K562 (cell line): ENCODE measurements at regions not wholly inside any gene's neighbourhood (a gene's known extent, or its start where the extent isn't known, plus 50 kb on each side); places are given as distances from the start of the nearest gene placed in this dataset.

Source experiments
- ATAC-seq: fragments of 200-7000 bp; cut with Tn5 transposase; 3 replicates; pipeline ENCODE4 v1.9.1; 2020; ENCODE audit warnings: moderate library complexity
- BruUV-seq: library from RNA; stranded (reverse); fragments of 400-500 nt; replicated peaks from 2 replicates; lab custom pipeline; 2021; lab: Mats Ljungman, UMichigan
- CTCF ChIA-PET: fragments of 300-600 bp; formaldehyde crosslinking; extraction: SDS; loops from one replicate; lab custom pipeline; 2021; ENCODE audit warnings: low intra/inter-chr PET ratio; lab: Yijun Ruan, JAX
- POLR2A ChIA-PET: fragments of 300-600, 350-650 bp; sonication (Branson Sonifier 250); formaldehyde crosslinking; extraction: SDS; loops from one replicate; lab custom pipeline; 2021; ENCODE audit warnings: antibody characterized with exemption, inconsistent platforms; lab: Yijun Ruan, JAX
- DNase-seq, 4 experiments: peaks; one replicate each; pipeline versions ENCODE4 v3.0.0 to v3.0.0-alpha.2; 2011 to 2018; ENCODE audit warnings: low spot score in 3 of 4, mixed read lengths in 3 of 4; ENCODE audit errors: extremely low read depth in 1 of 4
- FAIRE-seq: peaks from 2 replicates; lab custom pipeline; 2011; peaks lifted over from hg19 to GRCh38; lab: Jason Lieb, UNC
- H2AFZ ChIP-seq: 2 replicates; pipeline ENCODE4 v1.6.0; 2011; ENCODE audit warnings: low read depth, low read length, control low read depth, inconsistent platforms
- H3K27ac ChIP-seq: fragments of 200-600 bp; 3 replicates; pipeline ENCODE4 v1.8.0; 2011; ENCODE audit warnings: low read depth, mild to moderate bottlenecking, control low read depth, inconsistent platforms, low read length, moderate library complexity, mixed read lengths; ENCODE audit errors: extremely low read depth
- H3K27me3 ChIP-seq, 2 experiments: fragments of 300-600 bp in 1 of 2; 2 replicates in 1 of 2; 3 replicates in 1 of 2; pipeline versions ENCODE4 v1.6.0 to v1.8.0; 2011; ENCODE audit warnings: inconsistent platforms in 2 of 2, low read length in 2 of 2, mild to moderate bottlenecking in 1 of 2, mixed read lengths in 1 of 2, moderate library complexity in 1 of 2; ENCODE audit not compliant: control insufficient read depth in 2 of 2, insufficient read depth in 2 of 2
- H3K36me3 ChIP-seq: fragments of 300-600 bp; 3 replicates; pipeline ENCODE4 v1.8.0; 2011; ENCODE audit warnings: mild to moderate bottlenecking, low read length, inconsistent platforms; ENCODE audit not compliant: control insufficient read depth, insufficient read depth
- H3K4me1 ChIP-seq, 2 experiments: fragments of 200-600 bp in 1 of 2; replicated peaks in 1 of 2; 2 replicates in 1 of 2; 3 replicates in 1 of 2; pipeline versions ENCODE4 v1.5.1 to v1.8.0; 2011; ENCODE audit warnings: inconsistent platforms in 2 of 2, low read length in 2 of 2, mild to moderate bottlenecking in 1 of 2, mixed read lengths in 1 of 2, moderate library complexity in 1 of 2; ENCODE audit not compliant: control insufficient read depth in 2 of 2, insufficient read depth in 2 of 2
- H3K4me2 ChIP-seq: 2 replicates; pipeline ENCODE4 v1.6.1; 2011; ENCODE audit warnings: low read length, control low read depth, inconsistent platforms, mixed read lengths; ENCODE audit not compliant: insufficient read depth
- H3K4me3 ChIP-seq: fragments of 200-600 bp; sonication (generic), shearing (Covaris generic); 2 replicates; pipeline ENCODE4 v1.5.1; 2016; ENCODE audit warnings: control low read depth, inconsistent platforms
- H3K79me2 ChIP-seq: fragments of 200-600 bp; 3 replicates; pipeline ENCODE4 v1.8.0; 2011; ENCODE audit warnings: low read length, inconsistent platforms; ENCODE audit not compliant: control insufficient read depth, insufficient read depth
- H3K9ac ChIP-seq, 2 experiments: 2 replicates each; pipeline versions ENCODE4 v1.6.0 to v1.6.1; 2011; ENCODE audit warnings: low read depth in 2 of 2, low read length in 2 of 2, control low read depth in 1 of 2, inconsistent platforms in 1 of 2, mild to moderate bottlenecking in 1 of 2, mixed read lengths in 1 of 2; ENCODE audit not compliant: insufficient read depth in 1 of 2
- H3K9me1 ChIP-seq: one replicate; pipeline ENCODE4 v1.6.0; 2011; ENCODE audit warnings: inconsistent platforms, mild to moderate bottlenecking, low read length, moderate library complexity; ENCODE audit not compliant: control insufficient read depth, insufficient read depth
- H3K9me3 ChIP-seq: replicated peaks from 2 replicates; pipeline ENCODE4 v1.5.1; 2011; ENCODE audit warnings: low read depth, low read length, inconsistent platforms; ENCODE audit not compliant: control insufficient read depth, insufficient read depth
- H4K20me1 ChIP-seq: replicated peaks from 2 replicates; pipeline ENCODE4 v1.6.1; 2011; ENCODE audit warnings: low read length, inconsistent platforms, mixed read lengths; ENCODE audit not compliant: control insufficient read depth, insufficient read depth
- ASH1L ChIP-seq: fragments of 450-650 bp; IDR thresholded peaks from 2 replicates; pipeline ENCODE4 v1.6.1; 2018; ENCODE audit warnings: borderline replicate concordance, mild to moderate bottlenecking, low read depth; ENCODE audit not compliant: partially characterized antibody
- GABPB1 ChIP-seq: sonication (generic); formaldehyde crosslinking; IDR thresholded peaks from 2 replicates; pipeline ENCODE4 v1.8.0; 2022; ENCODE audit warnings: mild to moderate bottlenecking, missing genetic modification reagents
- HDAC3 ChIP-seq: fragments of 450-650 bp; IDR thresholded peaks from 2 replicates; pipeline ENCODE4 v1.6.1; 2018; ENCODE audit warnings: borderline replicate concordance, mild to moderate bottlenecking, moderate library complexity; ENCODE audit not compliant: partially characterized antibody
- HDAC6 ChIP-seq: IDR thresholded peaks from 2 replicates; pipeline ENCODE4 v1.6.1; 2012; ENCODE audit warnings: low read depth, mild to moderate bottlenecking, control low read depth, inconsistent platforms, low read length, moderate library complexity
- HNRNPLL ChIP-seq: fragments of 200-400 bp; formaldehyde crosslinking; IDR thresholded peaks from 2 replicates; pipeline ENCODE4 v1.6.1; 2017; ENCODE audit warnings: low read length, low read depth, mild to moderate bottlenecking; ENCODE audit not compliant: poor library complexity, severe bottlenecking
- NFE2 ChIP-seq: IDR thresholded peaks from 2 replicates; pipeline ENCODE4 v1.6.1; 2014; ENCODE audit warnings: antibody characterized with exemption, low read depth
- TEAD2 ChIP-seq: fragments of 450-650 bp; IDR thresholded peaks from 2 replicates; pipeline ENCODE4 v1.6.1; 2016; ENCODE audit warnings: missing genetic modification characterization, control low read depth, missing compliant biosample characterization
- WGBS: fragments of 100-300 bp; shearing (Covaris generic); methylation state at CpG from one replicate; pipeline ENCODE4 v1.1.6; 2016; ENCODE audit warnings: low coverage, mixed read lengths; ENCODE audit not compliant: insufficient coverage; ENCODE audit errors: missing lambda C conversion rate; 5-methylcytosine and 5-hydroxymethylcytosine counted together
- in situ Hi-C: fragments of 300-500 bp; cut with MboI; formaldehyde crosslinking; loops from 4 replicates; pipeline ENCODE4 v1.15.0; 2018; ENCODE audit warnings: inconsistent platforms, mixed read lengths
- intact Hi-C: fragments of 100-400 bp; cut with micrococcal nuclease; formaldehyde crosslinking; loops from 2 replicates; pipeline ENCODE4 v1.14.2; 2022
- TF ChIP-seq, protein P1 (sequence below), 2 experiments: fragments of 450-650 bp; IDR thresholded peaks; 2 replicates each; pipeline ENCODE4 v1.6.1; 2016; ENCODE audit warnings: mild to moderate bottlenecking in 2 of 2, borderline replicate concordance in 1 of 2, low read depth in 1 of 2, moderate library complexity in 1 of 2
- TF ChIP-seq, protein P2 (sequence below): fragments of 250-450 bp; sonication (Bioruptor Pico); IDR thresholded peaks from 2 replicates; pipeline ENCODE4 v1.5.0; 2020; ENCODE audit warnings: mild to moderate bottlenecking

DNA sequence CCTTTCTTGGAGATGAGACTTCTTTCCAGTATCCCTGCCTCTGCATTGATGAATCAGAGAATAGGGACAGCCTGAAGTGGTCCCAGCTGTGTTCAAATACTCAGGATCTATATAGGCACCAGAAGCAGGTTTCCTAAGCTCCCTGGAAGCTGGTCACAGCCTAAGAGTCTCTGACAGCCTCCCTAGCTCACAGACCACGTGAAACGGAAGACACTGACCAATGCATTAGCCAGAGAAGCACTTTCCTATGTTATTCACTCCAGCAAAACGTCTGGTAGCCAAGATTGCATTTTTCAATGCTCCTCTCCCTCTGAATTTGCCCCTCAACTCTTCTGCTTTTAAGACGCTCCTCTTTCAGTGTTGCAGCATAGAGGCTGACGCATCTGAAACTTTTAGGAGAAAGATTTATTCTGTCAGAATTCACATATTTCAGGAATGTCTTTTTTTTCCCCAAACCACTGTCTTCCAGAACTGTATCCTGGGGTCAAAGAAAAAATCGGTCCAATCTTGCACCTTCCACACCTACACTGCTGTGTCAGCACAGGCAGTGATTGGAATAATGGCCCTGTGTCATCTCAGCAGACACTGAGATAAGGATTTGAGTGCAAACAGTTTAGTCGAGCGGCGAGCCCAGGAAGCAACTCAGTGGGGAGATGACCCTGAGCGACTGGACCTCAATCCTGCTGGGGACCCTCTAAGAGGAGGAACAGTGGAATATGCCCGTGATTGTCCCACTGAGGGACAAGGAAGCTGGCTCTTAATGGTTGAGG lies 109.4 kb downstream of the SMIM20 start:
- WGBS, result under 1% methylated on average over 11 of the region's 11 CpGs
- ChIA-PET CTCF (no interaction called here), POLR2A (no interaction called here)
- no TSS peak for BruUV-seq
- no peak for DNase-seq
- ATAC-seq, result no peak
- Histone ChIP-seq H3K9me3 (no peaks in the 10 kb centered on the region), H3K4me3 (no peak overlapping the region), H3K27me3 (peaks cover 4 to 16% of the 10 kb centered on the region in 2 experiments; a peak in 4 of 5 replicates), H3K9me1 (no peaks in the 10 kb centered on the region), H3K4me2 (no peak overlapping the region), H4K20me1 (no peaks in the 10 kb centered on the region), H3K27ac (no peak overlapping the region), H3K9ac (no peak overlapping the region), H3K4me1 (no peaks in the 10 kb centered on the region; a peak in 1 of 5 replicates), H3K36me3 (no peaks in the 10 kb centered on the region), H2AFZ (no peak overlapping the region), H3K79me2 (no peaks in the 10 kb centered on the region)
- FAIRE-seq, result no peak
- in situ Hi-C loops, result no loop called here
- intact Hi-C loops, result no loop called here
- no peak for TF ChIP-seq HDAC6
- TF ChIP-seq, protein P1, sequence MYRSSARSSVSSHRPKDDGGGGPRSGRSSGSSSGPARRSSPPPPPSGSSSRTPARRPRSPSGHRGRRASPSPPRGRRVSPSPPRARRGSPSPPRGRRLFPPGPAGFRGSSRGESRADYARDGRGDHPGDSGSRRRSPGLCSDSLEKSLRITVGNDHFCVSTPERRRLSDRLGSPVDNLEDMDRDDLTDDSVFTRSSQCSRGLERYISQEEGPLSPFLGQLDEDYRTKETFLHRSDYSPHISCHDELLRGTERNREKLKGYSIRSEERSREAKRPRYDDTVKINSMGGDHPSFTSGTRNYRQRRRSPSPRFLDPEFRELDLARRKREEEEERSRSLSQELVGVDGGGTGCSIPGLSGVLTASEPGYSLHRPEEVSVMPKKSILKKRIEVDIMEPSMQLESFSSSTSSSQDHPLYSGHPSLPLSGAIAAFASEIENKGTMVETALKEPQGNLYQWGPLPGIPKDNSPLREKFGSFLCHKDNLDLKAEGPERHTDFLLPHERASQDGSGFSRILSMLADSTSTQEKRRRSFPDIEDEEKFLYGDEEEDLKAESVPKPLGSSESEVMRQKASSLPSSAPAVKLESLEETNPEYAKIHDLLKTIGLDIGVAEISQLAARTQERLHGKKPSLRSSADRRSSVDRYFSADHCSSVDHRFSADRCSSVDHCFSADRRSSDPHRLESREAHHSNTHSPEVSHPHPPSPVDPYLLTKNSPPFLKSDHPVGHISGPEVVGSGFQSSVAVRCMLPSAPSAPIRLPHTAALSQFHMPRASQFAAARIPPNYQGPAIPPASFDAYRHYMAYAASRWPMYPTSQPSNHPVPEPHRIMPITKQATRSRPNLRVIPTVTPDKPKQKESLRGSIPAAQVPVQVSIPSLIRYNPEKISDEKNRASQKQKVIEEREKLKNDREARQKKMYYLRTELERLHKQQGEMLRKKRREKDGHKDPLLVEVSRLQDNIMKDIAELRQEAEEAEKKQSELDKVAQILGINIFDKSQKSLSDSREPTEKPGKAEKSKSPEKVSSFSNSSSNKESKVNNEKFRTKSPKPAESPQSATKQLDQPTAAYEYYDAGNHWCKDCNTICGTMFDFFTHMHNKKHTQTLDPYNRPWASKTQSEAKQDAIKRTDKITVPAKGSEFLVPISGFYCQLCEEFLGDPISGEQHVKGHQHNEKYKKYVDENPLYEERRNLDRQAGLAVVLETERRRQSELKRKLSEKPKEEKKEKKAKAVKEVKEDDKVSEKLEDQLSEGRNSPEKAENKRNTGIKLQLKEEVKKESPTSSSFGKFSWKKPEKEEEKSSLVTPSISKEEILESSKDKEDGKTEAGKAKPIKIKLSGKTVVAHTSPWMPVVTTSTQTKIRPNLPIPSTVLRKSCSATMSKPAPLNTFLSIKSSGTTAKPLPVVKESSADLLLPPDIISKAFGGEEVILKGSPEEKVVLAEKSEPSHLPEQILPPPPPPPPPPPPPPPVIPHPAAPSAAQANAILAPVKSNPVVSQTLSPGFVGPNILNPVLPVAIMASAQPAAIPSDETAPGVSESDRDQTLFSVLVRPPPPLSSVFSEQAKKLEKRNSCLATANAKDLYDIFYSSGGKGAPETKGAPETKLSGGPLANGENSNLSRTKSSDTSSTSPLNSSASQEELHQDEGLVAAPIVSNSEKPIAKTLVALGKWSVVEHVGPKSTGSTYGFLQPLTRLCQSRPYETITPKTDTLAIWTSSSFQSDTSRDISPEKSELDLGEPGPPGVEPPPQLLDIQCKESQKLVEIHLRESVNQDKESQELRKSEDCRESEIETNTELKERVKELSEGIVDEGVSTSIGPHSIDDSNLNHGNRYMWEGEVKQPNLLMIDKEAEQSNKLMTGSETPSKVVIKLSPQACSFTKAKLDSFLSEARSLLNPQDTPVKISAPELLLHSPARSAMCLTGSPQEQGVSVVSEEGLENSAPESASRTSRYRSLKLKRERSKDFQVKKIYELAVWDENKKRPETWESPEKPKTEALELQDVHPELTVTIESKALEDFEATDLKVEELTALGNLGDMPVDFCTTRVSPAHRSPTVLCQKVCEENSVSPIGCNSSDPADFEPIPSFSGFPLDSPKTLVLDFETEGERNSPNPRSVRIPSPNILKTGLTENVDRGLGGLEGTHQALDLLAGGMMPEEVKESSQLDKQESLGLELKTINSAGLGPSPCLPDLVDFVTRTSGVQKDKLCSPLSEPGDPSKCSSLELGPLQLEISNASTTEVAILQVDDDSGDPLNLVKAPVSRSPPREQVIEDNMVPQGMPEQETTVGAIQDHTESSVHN (IDR thresholded peaks at IDR 0.05; ENCODE audit: borderline replicate concordance in 1 of 2, low read depth in 1 of 2), result no peak
- no peak for TF ChIP-seq NFE2
- no peak for TF ChIP-seq HDAC3
- TF ChIP-seq ASH1L, result no peak
- TF ChIP-seq HNRNPLL, result no peak
- no peak for TF ChIP-seq GABPB1 (CRISPR knock-in tag)
- no peak for TF ChIP-seq TEAD2 (tag)
- TF ChIP-seq, protein P2, sequence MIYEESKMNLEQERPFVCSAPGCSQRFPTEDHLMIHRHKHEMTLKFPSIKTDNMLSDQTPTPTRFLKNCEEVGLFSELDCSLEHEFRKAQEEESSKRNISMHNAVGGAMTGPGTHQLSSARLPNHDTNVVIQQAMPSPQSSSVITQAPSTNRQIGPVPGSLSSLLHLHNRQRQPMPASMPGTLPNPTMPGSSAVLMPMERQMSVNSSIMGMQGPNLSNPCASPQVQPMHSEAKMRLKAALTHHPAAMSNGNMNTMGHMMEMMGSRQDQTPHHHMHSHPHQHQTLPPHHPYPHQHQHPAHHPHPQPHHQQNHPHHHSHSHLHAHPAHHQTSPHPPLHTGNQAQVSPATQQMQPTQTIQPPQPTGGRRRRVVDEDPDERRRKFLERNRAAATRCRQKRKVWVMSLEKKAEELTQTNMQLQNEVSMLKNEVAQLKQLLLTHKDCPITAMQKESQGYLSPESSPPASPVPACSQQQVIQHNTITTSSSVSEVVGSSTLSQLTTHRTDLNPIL (CRISPR knock-in tag), result no peak
